Nephron (organoid): ENCODE measurements at regions not wholly inside any gene's neighbourhood (a gene's known extent, or its start where the extent isn't known, plus 50 kb on each side); places are given as distances from the start of the nearest gene placed in this dataset.
A peak's percentile ranks its signal among the peaks of the same experiment; 100 is the strongest.

Experiments
- H3K27ac Mint-ChIP-seq, 3 experiments: 2 replicates each; pipeline ENCODE4 v1.8.0; 2020; ENCODE audit warnings: mixed read lengths in 3 of 3, mild to moderate bottlenecking in 2 of 3, moderate library complexity in 1 of 3
- H3K27me3 Mint-ChIP-seq: 2 replicates; pipeline ENCODE4 v1.8.0; 2021; ENCODE audit warnings: low read depth, mild to moderate bottlenecking, moderate library complexity, mixed read lengths
- H3K36me3 Mint-ChIP-seq: 2 replicates; pipeline ENCODE4 v1.8.0; 2020; ENCODE audit warnings: low read depth, mixed read lengths
- H3K4me1 Mint-ChIP-seq: 2 replicates; pipeline ENCODE4 v1.8.0; 2020; ENCODE audit warnings: mixed read lengths
- H3K4me3 Mint-ChIP-seq, 3 experiments: 2 replicates each; pipeline ENCODE4 v1.8.0; 2020; ENCODE audit warnings: mild to moderate bottlenecking in 3 of 3, mixed read lengths in 3 of 3, moderate library complexity in 2 of 3
- H3K9me3 Mint-ChIP-seq: 2 replicates; pipeline ENCODE4 v1.8.0; 2020; ENCODE audit warnings: mixed read lengths
- CTCF ChIP-seq, 3 experiments: fragments of 200-600 bp; sonication (generic); IDR thresholded peaks; one replicate each; pipeline ENCODE4 v1.5.0; 2021; ENCODE audit warnings: antibody characterized with exemption in 3 of 3; ENCODE audit not compliant: unreplicated experiment in 3 of 3

- no peak overlapping the region for H3K27ac Mint-ChIP-seq
- H3K4me3 Mint-ChIP-seq, result no peak overlapping the region
- no peak for TF ChIP-seq CTCF (IDR thresholded peaks at IDR 0.05; ENCODE audit: unreplicated experiment in 3 of 3)
- H3K4me1 Mint-ChIP-seq, result no peaks in the 10 kb centered on the region
- no peaks in the 10 kb centered on the region for H3K27me3 Mint-ChIP-seq
- no peaks in the 10 kb centered on the region for H3K36me3 Mint-ChIP-seq
- no peaks in the 10 kb centered on the region for H3K9me3 Mint-ChIP-seq
Measured at GRCh38 chrX:84712621-84713020, 210.4 kb upstream of the HDX start.

GRCh38 chrX:84715315-84715714, 213.1 kb upstream of the HDX start:
- H3K36me3 Mint-ChIP-seq, result no peaks in the 10 kb centered on the region
- TF ChIP-seq CTCF (IDR thresholded peaks at IDR 0.05; ENCODE audit: unreplicated experiment in 3 of 3), result no peak
- H3K27me3 Mint-ChIP-seq, result no peaks in the 10 kb centered on the region
- H3K4me3 Mint-ChIP-seq, result no peak overlapping the region
- H3K4me1 Mint-ChIP-seq, result no peaks in the 10 kb centered on the region
- no peak overlapping the region for H3K27ac Mint-ChIP-seq
- H3K9me3 Mint-ChIP-seq, result no peaks in the 10 kb centered on the region

DNA sequence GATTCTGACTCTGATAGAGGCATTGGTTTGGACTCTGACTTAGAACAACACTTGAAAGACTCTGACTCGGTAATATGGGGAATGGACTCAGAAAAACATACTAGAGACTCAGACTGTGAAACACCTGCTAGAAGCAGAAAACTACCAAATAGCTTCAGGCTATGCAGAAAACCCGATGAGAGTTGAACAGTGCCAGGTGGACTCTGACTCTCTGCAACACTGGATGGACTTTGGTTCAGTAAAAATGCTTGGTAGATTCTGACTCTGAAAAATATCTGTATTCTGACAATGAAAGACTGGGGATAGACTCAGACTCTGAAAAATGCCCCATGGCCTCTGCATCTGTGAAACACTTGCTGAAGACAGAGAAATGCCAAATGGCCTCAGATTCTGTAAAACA, 215.1 kb upstream of the HDX start:
- Mint-ChIP-seq H3K27ac (peak overlapping the region in 1 of 3 experiments; percentile 36), H3K4me3 (no peak overlapping the region), H3K36me3 (no peaks in the 10 kb centered on the region), H3K9me3 (no peaks in the 10 kb centered on the region), H3K27me3 (no peaks in the 10 kb centered on the region), H3K4me1 (no peaks in the 10 kb centered on the region)
- TF ChIP-seq CTCF (IDR thresholded peaks at IDR 0.05; ENCODE audit: unreplicated experiment in 3 of 3), result no peak

- Mint-ChIP-seq H3K36me3 (no peaks in the 10 kb centered on the region), H3K27ac (no peak overlapping the region), H3K9me3 (peaks cover 7% of the 10 kb centered on the region), H3K4me3 (no peak overlapping the region), H3K4me1 (peaks cover 4% of the 10 kb centered on the region), H3K27me3 (no peaks in the 10 kb centered on the region)
- no peak for TF ChIP-seq CTCF (IDR thresholded peaks at IDR 0.05; ENCODE audit: unreplicated experiment in 3 of 3)
Measured at GRCh38 chrX:84721416-84721815, 219.2 kb upstream of the HDX start.

- peaks cover 4% of the 10 kb centered on the region for H3K4me1 Mint-ChIP-seq
- H3K4me3 Mint-ChIP-seq, result peak overlapping the region in 2 of 3 experiments; percentile 72 to 84
- no peaks in the 10 kb centered on the region for H3K27me3 Mint-ChIP-seq
- peaks cover 7% of the 10 kb centered on the region for H3K9me3 Mint-ChIP-seq
- H3K36me3 Mint-ChIP-seq, result no peaks in the 10 kb centered on the region
- no peak overlapping the region for H3K27ac Mint-ChIP-seq
- no peak for TF ChIP-seq CTCF (IDR thresholded peaks at IDR 0.05; ENCODE audit: unreplicated experiment in 3 of 3)
Measured at GRCh38 chrX:84724576-84724975, 222.3 kb upstream of the HDX start.

GRCh38 chrX:84729408-84729807, 227.2 kb upstream of the HDX start:
- TF ChIP-seq CTCF (IDR thresholded peaks at IDR 0.05; ENCODE audit: unreplicated experiment in 3 of 3), result no peak
- H3K4me1 Mint-ChIP-seq, result peaks cover 4% of the 10 kb centered on the region
- H3K9me3 Mint-ChIP-seq, result peaks cover 3% of the 10 kb centered on the region
- H3K27ac Mint-ChIP-seq, result no peak overlapping the region
- H3K4me3 Mint-ChIP-seq, result no peak overlapping the region
- H3K36me3 Mint-ChIP-seq, result no peaks in the 10 kb centered on the region
- H3K27me3 Mint-ChIP-seq, result no peaks in the 10 kb centered on the region
